GM23248 (cell line): ENCODE measurements at regions not wholly inside any gene's neighbourhood (a gene's known extent, or its start where the extent isn't known, plus 50 kb on each side); places are given as distances from the start of the nearest gene placed in this dataset.
"Not testable (repeated sequence)": the region's sequence is repeated elsewhere in the genome, so short reads cannot be mapped to it uniquely, and the experiment has no call there.

Source experiments
- DNase-seq: peaks from one replicate; pipeline ENCODE4 v3.0.0-alpha.2; 2015
- H2AFZ ChIP-seq: fragments of 200-600 bp; sonication (generic); 2 replicates; pipeline ENCODE4 v1.6.1; 2016; ENCODE audit warnings: antibody characterized with exemption
- H3F3A ChIP-seq: fragments of 200-600 bp; sonication (generic); 2 replicates; pipeline ENCODE4 v1.6.1; 2016; ENCODE audit warnings: mild to moderate bottlenecking, antibody characterized with exemption, mixed run types; ENCODE audit not compliant: insufficient read depth
- H3K27ac ChIP-seq: fragments of 200-600 bp; sonication (generic); 2 replicates; pipeline ENCODE4 v1.5.1; 2016; ENCODE audit warnings: mild to moderate bottlenecking
- H3K27me3 ChIP-seq: fragments of 200-600 bp; sonication (generic); replicated peaks from 2 replicates; pipeline ENCODE4 v1.6.1; 2016; ENCODE audit warnings: mild to moderate bottlenecking; ENCODE audit not compliant: insufficient read depth
- H3K36me3 ChIP-seq: fragments of 200-600 bp; sonication (generic); 2 replicates; pipeline ENCODE4 v1.6.1; 2016; ENCODE audit warnings: low read depth, mild to moderate bottlenecking
- H3K4me1 ChIP-seq: fragments of 200-600 bp; sonication (generic); 2 replicates; pipeline ENCODE4 v1.6.1; 2016; ENCODE audit warnings: mild to moderate bottlenecking; ENCODE audit not compliant: insufficient read depth
- H3K4me2 ChIP-seq: fragments of 200-600 bp; sonication (generic); one replicate; pipeline ENCODE4 v1.6.1; 2016; ENCODE audit warnings: mild to moderate bottlenecking; ENCODE audit not compliant: unreplicated experiment
- H3K4me3 ChIP-seq: fragments of 200-600 bp; sonication (generic); 2 replicates; pipeline ENCODE4 v1.5.1; 2016; ENCODE audit warnings: mild to moderate bottlenecking
- H3K79me2 ChIP-seq: fragments of 200-600 bp; sonication (generic); 2 replicates; pipeline ENCODE4 v1.6.1; 2016; ENCODE audit warnings: mild to moderate bottlenecking; ENCODE audit not compliant: insufficient read depth
- H3K9ac ChIP-seq: fragments of 200-600 bp; sonication (generic); 2 replicates; pipeline ENCODE4 v1.6.1; 2016; ENCODE audit warnings: mild to moderate bottlenecking
- H3K9me2 ChIP-seq: fragments of 200-600 bp; sonication (generic); 2 replicates; pipeline ENCODE4 v1.6.1; 2016; ENCODE audit warnings: mixed run types, mild to moderate bottlenecking, moderate library complexity; ENCODE audit not compliant: insufficient read depth
- H3K9me3 ChIP-seq: fragments of 200-600 bp; sonication (generic); one replicate; pipeline ENCODE4 v1.6.1; 2017; ENCODE audit warnings: low read depth
- H4K20me1 ChIP-seq: fragments of 200-600 bp; sonication (generic); 2 replicates; pipeline ENCODE4 v1.6.0; 2016; ENCODE audit not compliant: insufficient read depth
- EZH2 ChIP-seq: fragments of 200-600 bp; sonication (generic); IDR thresholded peaks from 2 replicates; pipeline ENCODE4 v1.6.1; 2018; ENCODE audit warnings: antibody characterized with exemption, mild to moderate bottlenecking; ENCODE audit not compliant: insufficient read depth, poor library complexity, severe bottlenecking
- EZH2phosphoT487 ChIP-seq: fragments of 200-600 bp; sonication (generic); IDR thresholded peaks from 2 replicates; pipeline ENCODE4 v1.6.1; 2018; ENCODE audit warnings: antibody characterized with exemption, moderate library complexity, mild to moderate bottlenecking, low read depth; ENCODE audit not compliant: insufficient read depth
- WGBS, 2 experiments: methylation state at CpG; one replicate each; pipeline ENCODE4 v1.1.6; 2015 to 2017; ENCODE audit warnings: low lambda C conversion rate in 2 of 2, low coverage in 1 of 2; ENCODE audit errors: missing lambda C conversion rate in 2 of 2; 5-methylcytosine and 5-hydroxymethylcytosine counted together
- in situ Hi-C: fragments of 300-500 bp; cut with MboI; formaldehyde crosslinking; loops from 2 replicates; pipeline ENCODE4 v1.15.0; 2020

- no peaks in the 10 kb centered on the region for H3K79me2 ChIP-seq
- no peak for DNase-seq
- H3F3A ChIP-seq: no peaks in the 10 kb centered on the region
- no peak overlapping the region for H3K27ac ChIP-seq
- H3K9me2 ChIP-seq: no peaks in the 10 kb centered on the region
- H3K27me3 ChIP-seq: no peaks in the 10 kb centered on the region
- H3K4me3 ChIP-seq: no peak overlapping the region
- 5 to 6% methylated on average over 2 of the region's 2 CpGs for whole genome bisulfite sequencing, 2 experiments
- no peak overlapping the region for H3K4me2 ChIP-seq
- H3K36me3 ChIP-seq: no peaks in the 10 kb centered on the region
- no peaks in the 10 kb centered on the region for H3K9me3 ChIP-seq
- H2AFZ ChIP-seq: no peak overlapping the region
- no peak for TF ChIP-seq EZH2phosphoT487
- TF ChIP-seq EZH2: no peak
- H3K4me1 ChIP-seq: no peaks in the 10 kb centered on the region
- in situ Hi-C loops: no loop called here
- H3K9ac ChIP-seq: no peak overlapping the region
- no peaks in the 10 kb centered on the region for H4K20me1 ChIP-seq
Measured at GRCh38 chr20:54792688-54793087, 317.3 kb downstream of the DOK5 start.

DNA sequence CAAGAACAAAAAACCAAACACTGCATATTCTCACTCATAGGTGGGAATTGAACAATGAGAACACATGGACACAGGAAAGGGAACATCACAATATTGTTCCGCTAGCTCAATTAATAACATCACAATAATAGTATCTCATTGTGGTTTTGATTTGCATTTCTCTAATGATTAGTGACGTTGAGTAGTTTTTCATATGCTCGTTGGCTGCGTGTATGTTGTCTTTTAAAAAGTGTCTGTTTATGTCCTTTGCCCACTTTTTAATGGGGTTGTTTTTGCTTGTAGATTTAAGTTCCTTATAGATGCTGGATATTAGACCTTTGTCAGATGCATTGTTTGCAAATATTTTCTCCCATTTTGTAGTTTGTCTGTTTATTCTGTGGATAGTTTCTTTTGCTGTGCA, 312.9 kb downstream of the DOK5 start:
- WGBS, 2 experiments: 59 to 63% methylated on average over 4 of the region's 4 CpGs
- H3F3A ChIP-seq, in situ Hi-C loops, H3K27me3 ChIP-seq, H3K4me1 ChIP-seq, H3K9ac ChIP-seq, H3K4me3 ChIP-seq, H4K20me1 ChIP-seq, H2AFZ ChIP-seq, H3K27ac ChIP-seq, DNase-seq, H3K79me2 ChIP-seq, H3K9me2 ChIP-seq, H3K4me2 ChIP-seq, H3K36me3 ChIP-seq, H3K9me3 ChIP-seq: not testable (repeated sequence)

GRCh38 chr20:54782758-54783157, 307.4 kb downstream of the DOK5 start:
- H3K9ac ChIP-seq, H3K9me2 ChIP-seq, H2AFZ ChIP-seq, H3K4me3 ChIP-seq, DNase-seq, H3K4me2 ChIP-seq, in situ Hi-C loops, H3F3A ChIP-seq, H3K27me3 ChIP-seq, H4K20me1 ChIP-seq, H3K36me3 ChIP-seq, H3K4me1 ChIP-seq, H3K79me2 ChIP-seq, H3K27ac ChIP-seq, H3K9me3 ChIP-seq: not testable (repeated sequence)
- whole genome bisulfite sequencing, 2 experiments: 48 to 49% methylated on average over 8 to 9 of the region's 9 CpGs

DNA sequence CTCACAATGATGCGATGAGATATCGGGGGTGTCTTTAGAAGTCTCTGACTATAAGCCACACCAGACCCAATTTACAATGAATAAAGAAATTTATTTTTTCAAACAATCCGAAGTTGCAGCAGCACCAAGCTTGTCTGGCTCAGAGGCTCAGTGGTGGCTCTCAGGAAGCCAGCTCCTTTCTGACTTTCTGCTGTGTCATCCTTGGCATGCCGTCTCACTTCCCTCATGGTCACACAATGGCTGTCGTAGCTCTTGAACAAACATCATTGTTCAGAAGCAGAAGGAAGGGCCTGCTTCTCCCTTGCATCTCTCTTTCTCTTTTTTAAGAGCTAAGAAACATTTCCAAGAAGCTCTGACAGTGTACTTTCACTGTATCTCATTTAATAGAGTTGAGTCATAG, 299.0 kb downstream of the DOK5 start:
- DNase-seq: no peak
- in situ Hi-C loops: no loop called here

DNA sequence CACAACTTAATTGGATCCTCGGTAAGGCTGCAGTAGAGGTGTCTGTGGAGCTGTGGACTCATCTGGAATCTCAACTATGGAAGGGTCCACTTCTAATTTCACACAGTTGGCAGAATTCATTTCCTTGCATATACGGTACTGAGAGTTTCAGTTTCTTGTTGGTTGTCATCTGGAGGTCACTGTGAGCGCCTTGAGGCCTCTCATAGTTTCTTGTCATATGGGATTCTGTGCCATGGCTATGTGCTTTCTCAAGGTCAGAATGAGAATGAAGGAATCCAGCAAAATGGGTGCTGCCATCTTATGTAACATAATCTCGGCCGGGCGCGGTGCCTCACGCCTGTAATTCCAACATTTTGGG, 298.2 kb downstream of the DOK5 start:
- in situ Hi-C loops: no loop called here
- Histone ChIP-seq H3K4me3 (no peak overlapping the region), H2AFZ (no peak overlapping the region), H4K20me1 (no peaks in the 10 kb centered on the region), H3K79me2 (no peaks in the 10 kb centered on the region), H3K4me1 (no peaks in the 10 kb centered on the region), H3K27ac (no peak overlapping the region), H3F3A (no peaks in the 10 kb centered on the region), H3K27me3 (no peaks in the 10 kb centered on the region), H3K9me2 (no peaks in the 10 kb centered on the region), H3K36me3 (no peaks in the 10 kb centered on the region), H3K4me2 (no peak overlapping the region), H3K9ac (no peak overlapping the region), H3K9me3 (no peaks in the 10 kb centered on the region)
- 41 to 48% methylated on average over 8 of the region's 8 CpGs for WGBS, 2 experiments
- TF ChIP-seq EZH2: no peak
- no peak for TF ChIP-seq EZH2phosphoT487
- DNase-seq: no peak

More for the DNA sequence above, 299.0 kb downstream of the DOK5 start:
- H4K20me1 ChIP-seq: no peaks in the 10 kb centered on the region
- H3K79me2 ChIP-seq: no peaks in the 10 kb centered on the region
- TF ChIP-seq EZH2 (no peak), EZH2phosphoT487 (no peak)
- H3K9me2 ChIP-seq: no peaks in the 10 kb centered on the region
- no peaks in the 10 kb centered on the region for H3F3A ChIP-seq
- H3K36me3 ChIP-seq: no peaks in the 10 kb centered on the region
- no peak overlapping the region for H3K4me3 ChIP-seq
- no peak overlapping the region for H3K27ac ChIP-seq
- no peaks in the 10 kb centered on the region for H3K4me1 ChIP-seq
- H2AFZ ChIP-seq: no peak overlapping the region
- H3K9me3 ChIP-seq: no peaks in the 10 kb centered on the region
- no peak overlapping the region for H3K4me2 ChIP-seq
- WGBS, 2 experiments: 46 to 52% methylated on average over 5 of the region's 5 CpGs
- H3K9ac ChIP-seq: no peak overlapping the region
- no peaks in the 10 kb centered on the region for H3K27me3 ChIP-seq
